ENCODE measurements at regions not wholly inside any gene's neighbourhood (a gene's known extent, or its start where the extent isn't known, plus 50 kb on each side); places are given as distances from the start of the nearest gene placed in this dataset.

DNA sequence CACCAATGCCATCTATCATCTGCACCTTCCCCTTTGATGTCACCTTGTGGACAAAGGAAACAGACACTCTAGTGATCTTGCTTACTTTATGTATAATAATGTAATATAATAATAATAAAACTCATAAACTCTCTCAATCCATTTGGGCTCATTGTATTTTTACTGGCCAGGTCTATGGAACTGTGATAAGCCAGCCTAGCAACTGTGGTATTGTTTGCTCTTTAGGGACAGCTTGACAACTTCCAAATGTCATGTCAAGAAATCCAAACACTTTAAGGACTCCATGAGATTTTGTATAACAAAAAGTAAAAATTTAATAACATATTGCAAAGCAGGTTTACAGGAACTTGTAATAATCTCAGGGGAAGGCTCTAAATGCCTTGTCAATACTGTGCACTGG, 1163.4 kb upstream of the TMPRSS15 start:
- Histone ChIP-seq H3K36me3 (no peaks in the 10 kb centered on the region), H3K27me3 (no peaks in the 10 kb centered on the region), H3K9me3 (peaks cover 0 to 18% (median 0%) of the 10 kb centered on the region in 11 donors), H3K4me1 (no peaks in the 10 kb centered on the region), H3K4me3 (no peak overlapping the region), H3K27ac (no peak overlapping the region)
- ATAC-seq = no peak
- TF ChIP-seq, protein P1, sequence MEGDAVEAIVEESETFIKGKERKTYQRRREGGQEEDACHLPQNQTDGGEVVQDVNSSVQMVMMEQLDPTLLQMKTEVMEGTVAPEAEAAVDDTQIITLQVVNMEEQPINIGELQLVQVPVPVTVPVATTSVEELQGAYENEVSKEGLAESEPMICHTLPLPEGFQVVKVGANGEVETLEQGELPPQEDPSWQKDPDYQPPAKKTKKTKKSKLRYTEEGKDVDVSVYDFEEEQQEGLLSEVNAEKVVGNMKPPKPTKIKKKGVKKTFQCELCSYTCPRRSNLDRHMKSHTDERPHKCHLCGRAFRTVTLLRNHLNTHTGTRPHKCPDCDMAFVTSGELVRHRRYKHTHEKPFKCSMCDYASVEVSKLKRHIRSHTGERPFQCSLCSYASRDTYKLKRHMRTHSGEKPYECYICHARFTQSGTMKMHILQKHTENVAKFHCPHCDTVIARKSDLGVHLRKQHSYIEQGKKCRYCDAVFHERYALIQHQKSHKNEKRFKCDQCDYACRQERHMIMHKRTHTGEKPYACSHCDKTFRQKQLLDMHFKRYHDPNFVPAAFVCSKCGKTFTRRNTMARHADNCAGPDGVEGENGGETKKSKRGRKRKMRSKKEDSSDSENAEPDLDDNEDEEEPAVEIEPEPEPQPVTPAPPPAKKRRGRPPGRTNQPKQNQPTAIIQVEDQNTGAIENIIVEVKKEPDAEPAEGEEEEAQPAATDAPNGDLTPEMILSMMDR (IDR thresholded peaks at IDR 0.05) = no peak
- intact Hi-C loops (cut with DNase I) = no loop called here
- no peak for DNase-seq

DNA sequence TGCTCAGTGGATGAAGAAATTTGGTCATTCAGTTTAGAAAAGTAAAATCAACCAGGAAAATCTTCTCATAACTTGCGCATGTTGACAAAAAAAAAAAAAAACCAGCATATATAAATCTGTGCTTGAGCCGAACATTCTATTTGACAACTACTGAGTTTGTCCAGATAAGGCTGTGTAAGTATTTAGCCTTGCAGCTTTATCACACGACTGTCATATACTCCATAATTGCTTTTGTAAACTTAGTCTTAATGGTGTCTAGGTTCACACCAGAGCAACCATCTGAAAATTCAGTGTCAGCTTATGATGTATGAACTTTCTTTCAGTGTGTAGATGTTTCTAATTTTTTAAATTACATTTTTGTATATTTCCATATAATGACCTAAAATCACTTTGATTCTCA, 1173.8 kb upstream of the TMPRSS15 start:
- Histone ChIP-seq H3K36me3 (no peaks in the 10 kb centered on the region), H3K27ac (no peak overlapping the region), H3K27me3 (no peaks in the 10 kb centered on the region), H3K4me1 (no peaks in the 10 kb centered on the region), H3K9me3 (peaks cover 0 to 4% (median 0%) of the 10 kb centered on the region in 11 donors), H3K4me3 (no peak overlapping the region)
- intact Hi-C loops (cut with DNase I) = no loop called here
- ATAC-seq (no peak), DNase-seq (no peak)
- WGBS, 2 donors = 65 to 66% methylated on average over 3 of the region's 3 CpGs
- TF ChIP-seq, protein P1 (IDR thresholded peaks at IDR 0.05) = no peak

DNA sequence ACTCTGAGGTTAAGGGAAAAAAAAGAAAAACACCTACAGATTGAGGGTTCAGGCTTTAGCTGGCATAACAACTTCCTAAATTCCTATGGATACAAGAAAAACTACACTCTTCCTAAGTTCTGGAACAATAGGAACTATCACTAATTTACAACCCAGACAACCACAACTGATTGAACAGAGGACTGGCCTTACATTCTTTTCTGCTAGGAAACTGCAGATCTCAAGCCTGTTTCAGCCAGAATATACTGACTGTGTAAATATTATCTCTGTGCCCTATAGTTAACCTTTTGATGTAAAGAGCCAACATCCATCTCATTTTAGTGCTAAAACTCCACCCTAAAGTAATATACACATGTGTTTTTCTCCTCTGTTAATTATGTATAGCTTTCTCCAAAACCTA, 1186.5 kb upstream of the TMPRSS15 start:
- H3K27ac ChIP-seq = no peak overlapping the region
- no peaks in the 10 kb centered on the region for H3K4me1 ChIP-seq
- H3K4me3 ChIP-seq = no peak overlapping the region
- TF ChIP-seq, protein P1 (IDR thresholded peaks at IDR 0.05) = no peak
- no peaks in the 10 kb centered on the region for H3K27me3 ChIP-seq
- peaks cover 0 to 5% (median 0%) of the 10 kb centered on the region in 11 donors for H3K9me3 ChIP-seq
- ATAC-seq (no peak), DNase-seq (no peak)
- intact Hi-C loops (cut with DNase I) = no loop called here
- H3K36me3 ChIP-seq = no peaks in the 10 kb centered on the region

DNA sequence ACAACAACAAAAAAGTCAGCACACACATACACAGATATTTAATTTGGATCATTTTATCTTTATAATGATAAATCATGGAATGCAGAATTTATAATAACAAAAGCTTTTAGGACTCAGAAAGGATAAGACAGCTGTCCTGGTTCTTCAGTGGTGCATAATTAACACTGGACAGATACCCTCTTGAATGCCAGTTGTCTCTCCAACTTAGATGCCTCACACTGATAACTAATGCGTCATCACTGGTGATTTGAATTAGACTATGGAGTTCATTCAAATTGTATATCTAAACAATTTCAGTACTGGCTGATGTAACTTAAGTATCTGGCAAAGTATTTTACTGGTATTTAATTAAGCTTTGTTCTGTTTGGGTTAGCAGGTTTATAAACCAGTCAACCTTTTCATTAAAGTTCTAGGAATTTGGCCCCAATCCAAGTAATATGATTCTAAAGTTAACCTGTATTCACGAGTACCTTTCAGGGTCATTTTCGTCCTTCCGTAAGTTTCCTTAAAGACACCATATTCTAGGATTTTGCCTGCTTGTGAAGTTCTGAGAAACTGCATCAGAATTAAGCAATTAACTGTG, 1199.5 kb upstream of the TMPRSS15 start:
- Histone ChIP-seq H3K4me3 (no peak overlapping the region), H3K9me3 (peaks cover 0 to 13% (median 0%) of the 10 kb centered on the region in 11 donors), H3K4me1 (no peaks in the 10 kb centered on the region), H3K27me3 (no peaks in the 10 kb centered on the region), H3K27ac (no peak overlapping the region), H3K36me3 (no peaks in the 10 kb centered on the region)
- TF ChIP-seq, protein P1 (IDR thresholded peaks at IDR 0.05) = no peak
- intact Hi-C loops (cut with DNase I) = no loop called here
- DNase-seq = no peak
- no peak for ATAC-seq
- WGBS, 2 donors = 79 to 84% methylated on average over 4 of the region's 4 CpGs
